HepG2 (cell line): ENCODE measurements at regions not wholly inside any gene's neighbourhood (a gene's known extent, or its start where the extent isn't known, plus 50 kb on each side); places are given as distances from the start of the nearest gene placed in this dataset.

Source experiments
- ATAC-seq: fragments of 200-7000 bp; cut with Tn5 transposase; 3 replicates; pipeline ENCODE4 v1.9.1; 2020; ENCODE audit warnings: mild to moderate bottlenecking, moderate library complexity
- BruUV-seq: library from RNA; stranded (reverse); fragments of 400-500 nt; replicated peaks from 2 replicates; lab custom pipeline; 2021; lab: Mats Ljungman, UMichigan
- CTCF ChIA-PET: fragments of 300-600 bp; formaldehyde crosslinking; extraction: SDS; loops from one replicate; lab custom pipeline; 2021; ENCODE audit warnings: low total read pairs, inconsistent platforms, low intra/inter-chr PET ratio; lab: Yijun Ruan, JAX
- POLR2A ChIA-PET: fragments of 350-600 bp; sonication (Branson Sonifier 250); formaldehyde crosslinking; loops from one replicate; lab custom pipeline; 2020; ENCODE audit warnings: antibody characterized with exemption, inconsistent platforms; lab: Yijun Ruan, JAX
- DNase-seq: peaks from one replicate; pipeline ENCODE4 v3.0.0-alpha.2; 2015; ENCODE audit warnings: low spot score
- FAIRE-seq: peaks from 3 replicates; lab custom pipeline; 2011; peaks lifted over from hg19 to GRCh38; lab: Jason Lieb, UNC
- H2AFZ ChIP-seq: one replicate; pipeline ENCODE4 v1.6.1; 2011; ENCODE audit warnings: low read length, inconsistent platforms
- H3K27ac ChIP-seq: fragments of 300-600 bp; 3 replicates; pipeline ENCODE4 v1.8.0; 2011; ENCODE audit warnings: mixed run types, mild to moderate bottlenecking, mixed read lengths, low read length, inconsistent platforms; ENCODE audit not compliant: insufficient read depth; ENCODE audit errors: extremely low read length
- H3K27me3 ChIP-seq, 2 experiments: fragments of 200-600 bp in 1 of 2; 2 replicates in 1 of 2; 3 replicates in 1 of 2; pipeline versions ENCODE4 v1.6.0 to v1.8.0; 2011; ENCODE audit warnings: low read length in 2 of 2, mild to moderate bottlenecking in 2 of 2, moderate library complexity in 2 of 2, inconsistent platforms in 1 of 2; ENCODE audit not compliant: insufficient read depth in 2 of 2, control insufficient read depth in 1 of 2
- H3K36me3 ChIP-seq, 2 experiments: fragments of 200-600 bp in 1 of 2; replicated peaks in 1 of 2; 2 replicates in 1 of 2; 3 replicates in 1 of 2; pipeline versions ENCODE4 v1.5.1 to v1.8.0; 2011; ENCODE audit warnings: low read length in 2 of 2, inconsistent platforms in 1 of 2; ENCODE audit not compliant: insufficient read depth in 2 of 2, control insufficient read depth in 1 of 2
- H3K4me1 ChIP-seq: 2 replicates; pipeline ENCODE4 v1.5.1; 2012; ENCODE audit warnings: low read length, inconsistent platforms; ENCODE audit not compliant: insufficient read depth
- H3K4me2 ChIP-seq: 2 replicates; pipeline ENCODE4 v1.6.0; 2011; ENCODE audit warnings: low read depth, low read length, inconsistent platforms
- H3K4me3 ChIP-seq, 3 experiments: fragments of 200-600 bp in 1 of 3; sonication (generic), shearing (Covaris generic) in 1 of 3; replicated peaks in 1 of 3; 2 replicates each; pipeline ENCODE4 v1.5.1; 2011 to 2016; ENCODE audit warnings: low read length in 3 of 3, inconsistent platforms in 2 of 3, low read depth in 2 of 3, mild to moderate bottlenecking in 2 of 3, control low read depth in 1 of 3, mixed read lengths in 1 of 3; ENCODE audit not compliant: insufficient read depth in 1 of 3
- H3K79me2 ChIP-seq: one replicate; pipeline ENCODE4 v1.6.1; 2011; ENCODE audit warnings: low read length, inconsistent platforms; ENCODE audit not compliant: insufficient read depth
- H3K9ac ChIP-seq: 2 replicates; pipeline ENCODE4 v1.6.0; 2011; ENCODE audit warnings: mild to moderate bottlenecking, low read depth, low read length, inconsistent platforms; ENCODE audit not compliant: insufficient read depth
- H3K9me3 ChIP-seq: 2 replicates; pipeline ENCODE4 v1.5.1; 2012; ENCODE audit warnings: mild to moderate bottlenecking, low read length
- H4K20me1 ChIP-seq: 2 replicates; pipeline ENCODE4 v1.6.0; 2011; ENCODE audit warnings: inconsistent platforms, mild to moderate bottlenecking, low read length, moderate library complexity; ENCODE audit not compliant: insufficient read depth
- ATF6 ChIP-seq: sonication (generic); formaldehyde crosslinking; conservative IDR thresholded peaks from 2 replicates; pipeline ENCODE4 v1.4.0; 2020; ENCODE audit warnings: missing genetic modification reagents
- ELK4 ChIP-seq: sonication (generic); formaldehyde crosslinking; IDR thresholded peaks from 2 replicates; pipeline ENCODE4 v1.9.0; 2021; ENCODE audit warnings: missing genetic modification reagents, borderline replicate concordance
- HNRNPK ChIP-seq: fragments of 200-400 bp; formaldehyde crosslinking; IDR thresholded peaks from 2 replicates; pipeline ENCODE4 v1.6.1; 2018; ENCODE audit warnings: low read length, low read depth, moderate library complexity, mild to moderate bottlenecking; ENCODE audit not compliant: poor library complexity, severe bottlenecking
- ISL2 ChIP-seq: sonication (generic); formaldehyde crosslinking; IDR thresholded peaks from 2 replicates; pipeline ENCODE4 v1.5.0; 2020; ENCODE audit warnings: missing genetic modification reagents
- JUNB ChIP-seq: sonication (generic); formaldehyde crosslinking; IDR thresholded peaks from 2 replicates; pipeline ENCODE4 v1.8.0; 2022; ENCODE audit warnings: missing genetic modification reagents, mild to moderate bottlenecking, borderline replicate concordance
- MIXL1 ChIP-seq: IDR thresholded peaks from 2 replicates; pipeline ENCODE4 v1.6.1; 2016
- NFIC ChIP-seq: IDR thresholded peaks from 2 replicates; pipeline ENCODE4 v1.6.1; 2012; ENCODE audit warnings: mild to moderate bottlenecking, low read length, inconsistent platforms
- ONECUT2 ChIP-seq: sonication (generic); formaldehyde crosslinking; IDR thresholded peaks from 2 replicates; pipeline ENCODE4 v1.4.0; 2020; ENCODE audit warnings: missing genetic modification reagents
- SNAPC2 ChIP-seq: sonication (generic); formaldehyde crosslinking; IDR thresholded peaks from 2 replicates; pipeline ENCODE4 v1.8.1; 2022; ENCODE audit warnings: mild to moderate bottlenecking, missing genetic modification reagents
- SP140L ChIP-seq: sonication (generic); formaldehyde crosslinking; IDR thresholded peaks from 2 replicates; pipeline ENCODE4 v1.4.0; 2020; ENCODE audit warnings: missing genetic modification reagents, borderline replicate concordance
- TFAP4 ChIP-seq: sonication (generic); IDR thresholded peaks from 2 replicates; pipeline ENCODE4 v1.6.1; 2016; ENCODE audit warnings: low read depth, borderline replicate concordance
- TOPORS ChIP-seq: sonication (generic); formaldehyde crosslinking; IDR thresholded peaks from 2 replicates; pipeline ENCODE4 v1.8.0; 2023; ENCODE audit warnings: mild to moderate bottlenecking, missing genetic modification reagents
- XRCC5 ChIP-seq: fragments of 200-400 bp; formaldehyde crosslinking; optimal IDR thresholded peaks from 2 replicates; pipeline ENCODE3; 2017; ENCODE audit warnings: mild to moderate bottlenecking, low read length
- ZBTB14 ChIP-seq: sonication (generic); formaldehyde crosslinking; IDR thresholded peaks from 2 replicates; pipeline ENCODE4 v1.4.0; 2020; ENCODE audit warnings: missing genetic modification reagents
- ZNF10 ChIP-seq: sonication (generic); formaldehyde crosslinking; IDR thresholded peaks from 2 replicates; pipeline ENCODE4 v1.4.0; 2020; ENCODE audit warnings: mild to moderate bottlenecking, low read depth, missing genetic modification reagents, borderline replicate concordance
- ZNF460 ChIP-seq: sonication (generic); formaldehyde crosslinking; IDR thresholded peaks from 2 replicates; pipeline ENCODE4 v1.5.1; 2020; ENCODE audit warnings: missing genetic modification reagents, mild to moderate bottlenecking, borderline replicate concordance
- WGBS: methylation state at CpG from one replicate; pipeline ENCODE4 v1.1.6; 2017; ENCODE audit warnings: low lambda C conversion rate; 5-methylcytosine and 5-hydroxymethylcytosine counted together
- in situ Hi-C: cut with HindIII; loops from 2 replicates; pipeline ENCODE4 v1.10.0; 2017; ENCODE audit warnings: low pct_unique_long_range_greater_than_20kb; ENCODE audit not compliant: extremely low pct_ligation_motif_present
- intact Hi-C: fragments of 100-400 bp; cut with micrococcal nuclease; formaldehyde crosslinking; loops from one replicate; pipeline ENCODE4 v1.10.0; 2022; ENCODE audit not compliant: unreplicated experiment

- ATAC-seq = no peak
- POLR2A ChIA-PET = no interaction called here
- Histone ChIP-seq H3K36me3 (no peaks in the 10 kb centered on the region), H3K27ac (no peak overlapping the region), H3K4me3 (no peak overlapping the region), H3K9me3 (no peaks in the 10 kb centered on the region), H3K4me1 (no peaks in the 10 kb centered on the region), H3K79me2 (no peaks in the 10 kb centered on the region), H3K4me2 (no peak overlapping the region), H2AFZ (no peak overlapping the region), H4K20me1 (no peaks in the 10 kb centered on the region), H3K27me3 (no peaks in the 10 kb centered on the region), H3K9ac (no peak overlapping the region)
- no peak for FAIRE-seq
- CTCF ChIA-PET = no interaction called here
- BruUV-seq = no TSS peak
- TF ChIP-seq XRCC5 (no peak), HNRNPK (peak; percentile 80), ISL2 (CRISPR knock-in tag) (no peak), ZNF460 (CRISPR knock-in tag) (no peak)
- intact Hi-C loops = no loop called here
- in situ Hi-C loops = no loop called here
- 0% methylated on average over 1 of the region's 1 CpG for WGBS
- DNase-seq = no peak
These were observed 1277.7 kb upstream of the NXPH2 start for GRCh38 chr2:140057928-140058327.

GRCh38 chr2:140041811-140042210, 1261.6 kb upstream of the NXPH2 start:
- no peak overlapping the region for H3K27ac ChIP-seq
- CTCF ChIA-PET = no interaction called here
- no TSS peak for BruUV-seq
- H3K36me3 ChIP-seq = no peaks in the 10 kb centered on the region
- POLR2A ChIA-PET = no interaction called here
- no peak overlapping the region for H3K4me3 ChIP-seq
- no peak overlapping the region for H2AFZ ChIP-seq
- FAIRE-seq = no peak
- H3K9me3 ChIP-seq = peaks cover 4% of the 10 kb centered on the region; the same call in 1 of the 2 replicates
- no peaks in the 10 kb centered on the region for H4K20me1 ChIP-seq
- H3K79me2 ChIP-seq = no peaks in the 10 kb centered on the region
- no peak for ATAC-seq
- intact Hi-C loops (no loop called here), in situ Hi-C loops (no loop called here)
- H3K9ac ChIP-seq = no peak overlapping the region
- H3K4me1 ChIP-seq = no peaks in the 10 kb centered on the region
- no peak for DNase-seq
- no peak overlapping the region for H3K4me2 ChIP-seq
- no peaks in the 10 kb centered on the region for H3K27me3 ChIP-seq
- TF ChIP-seq ONECUT2 (CRISPR knock-in tag) (no peak), ZBTB14 (CRISPR knock-in tag) (no peak), MIXL1 (CRISPR knock-in tag) (no peak), ZNF10 (CRISPR knock-in tag) (no peak), ELK4 (no peak), SNAPC2 (CRISPR knock-in tag) (no peak), ATF6 (CRISPR knock-in tag) (no peak), TFAP4 (no peak), JUNB (CRISPR knock-in tag) (no peak), TOPORS (CRISPR knock-in tag) (no peak), SP140L (no peak), NFIC (no peak)
